CD14-positive monocyte (primary cell): ENCODE measurements at regions not wholly inside any gene's neighbourhood (a gene's known extent, or its start where the extent isn't known, plus 50 kb on each side); places are given as distances from the start of the nearest gene placed in this dataset.

Experiments
- DNase-seq, 3 donors: peaks; one replicate each; pipeline ENCODE4 v3.0.0-alpha.2; 2011 to 2022
- H2AFZ ChIP-seq: 2 replicates; pipeline ENCODE4 v1.6.0; 2012; ENCODE audit warnings: mild to moderate bottlenecking, low read depth, low read length, inconsistent platforms; ENCODE audit not compliant: insufficient read depth, poor library complexity, severe bottlenecking
- H3K27ac ChIP-seq, 2 donors: 1 replicate in 1 of 2; 2 replicates in 1 of 2; pipeline ENCODE4 v1.5.1; 2012 to 2013; ENCODE audit warnings: low read length in 2 of 2, control low read depth in 1 of 2, inconsistent platforms in 1 of 2, low read depth in 1 of 2, mild to moderate bottlenecking in 1 of 2
- H3K27me3 ChIP-seq, 2 donors: one replicate each; pipeline versions ENCODE4 v1.6.0 to v1.6.1; 2011 to 2013; ENCODE audit warnings: low read length in 2 of 2; ENCODE audit not compliant: control insufficient read depth in 2 of 2, insufficient read depth in 2 of 2
- H3K36me3 ChIP-seq, 2 donors: replicated peaks in 1 of 2; 1 replicate in 1 of 2; 2 replicates in 1 of 2; pipeline versions ENCODE4 v1.5.1 to v1.6.1; 2012 to 2013; ENCODE audit warnings: low read length in 2 of 2, control low read depth in 1 of 2, inconsistent platforms in 1 of 2, mild to moderate bottlenecking in 1 of 2; ENCODE audit not compliant: insufficient read depth in 2 of 2, control insufficient read depth in 1 of 2
- H3K4me1 ChIP-seq, 2 donors: 1 replicate in 1 of 2; 2 replicates in 1 of 2; pipeline versions ENCODE4 v1.5.1 to v1.6.1; 2012 to 2013; ENCODE audit warnings: low read length in 2 of 2, control low read depth in 1 of 2, inconsistent platforms in 1 of 2, mild to moderate bottlenecking in 1 of 2, moderate library complexity in 1 of 2; ENCODE audit not compliant: insufficient read depth in 2 of 2, control insufficient read depth in 1 of 2
- H3K4me2 ChIP-seq: replicated peaks from 2 replicates; pipeline ENCODE3; 2012; ENCODE audit warnings: low read length, moderate library complexity, mild to moderate bottlenecking; ENCODE audit not compliant: poor library complexity, severe bottlenecking; ENCODE audit errors: extremely low read depth
- H3K4me3 ChIP-seq, 3 experiments: fragments of 200-600 bp in 1 of 3; sonication (generic) in 1 of 3; replicated peaks in 1 of 3; 1 replicate in 2 of 3; 2 replicates in 1 of 3; pipeline ENCODE4 v1.5.1; 2011 to 2013; ENCODE audit warnings: low read length in 3 of 3, mild to moderate bottlenecking in 3 of 3, control low read depth in 2 of 3, low read depth in 2 of 3, inconsistent platforms in 1 of 3, moderate library complexity in 1 of 3
- H3K79me2 ChIP-seq: 2 replicates; pipeline ENCODE4 v1.6.0; 2012; ENCODE audit warnings: mild to moderate bottlenecking, control low read depth, inconsistent platforms, low read length, moderate library complexity; ENCODE audit not compliant: insufficient read depth
- H3K9ac ChIP-seq: 2 replicates; pipeline ENCODE4 v1.6.0; 2017; ENCODE audit warnings: low read length, mild to moderate bottlenecking; ENCODE audit not compliant: insufficient read depth, poor library complexity, severe bottlenecking
- H3K9me3 ChIP-seq, 2 donors: replicated peaks in 1 of 2; 1 replicate in 1 of 2; 2 replicates in 1 of 2; pipeline versions ENCODE4 v1.5.1 to v1.6.1; 2012 to 2013; ENCODE audit warnings: low read length in 2 of 2, control low read depth in 1 of 2; ENCODE audit not compliant: control insufficient read depth in 1 of 2, insufficient read depth in 1 of 2
- H4K20me1 ChIP-seq: 2 replicates; pipeline ENCODE4 v1.6.0; 2012; ENCODE audit warnings: mild to moderate bottlenecking, low read length, control low read depth, moderate library complexity; ENCODE audit not compliant: insufficient read depth
- H3K27ac Mint-ChIP-seq, 7 donors: one replicate each; pipeline ENCODE4 v1.8.0; 2020; ENCODE audit warnings: mild to moderate bottlenecking in 7 of 7, mixed read lengths in 7 of 7, moderate library complexity in 6 of 7, inconsistent platforms in 2 of 7
- H3K27me3 Mint-ChIP-seq, 3 donors: one replicate each; pipeline ENCODE4 v1.8.0; 2021 to 2022; ENCODE audit warnings: low read depth in 3 of 3, mild to moderate bottlenecking in 3 of 3, mixed read lengths in 3 of 3, moderate library complexity in 3 of 3, inconsistent platforms in 1 of 3
- H3K36me3 Mint-ChIP-seq, 2 donors: one replicate each; pipeline ENCODE4 v1.8.0; 2020; ENCODE audit warnings: mixed read lengths in 2 of 2, inconsistent platforms in 1 of 2, mild to moderate bottlenecking in 1 of 2
- H3K4me1 Mint-ChIP-seq: one replicate; pipeline ENCODE4 v1.8.0; 2020; ENCODE audit warnings: mild to moderate bottlenecking, mixed read lengths
- H3K4me3 Mint-ChIP-seq, 2 donors: one replicate each; pipeline ENCODE4 v1.8.0; 2020; ENCODE audit warnings: mild to moderate bottlenecking in 2 of 2, mixed read lengths in 2 of 2, moderate library complexity in 1 of 2
- H3K9me3 Mint-ChIP-seq, 7 donors: one replicate each; pipeline ENCODE4 v1.8.0; 2020 to 2022; ENCODE audit warnings: mixed read lengths in 7 of 7, mild to moderate bottlenecking in 6 of 7, moderate library complexity in 6 of 7, inconsistent platforms in 2 of 7
- CTCF ChIP-seq: fragments of 200-600 bp; IDR thresholded peaks from one replicate; pipeline ENCODE4 v1.8.0; 2022; ENCODE audit warnings: antibody characterized with exemption, mild to moderate bottlenecking
- WGBS: methylation state at CpG from one replicate; pipeline ENCODE4 v1.1.5; 2013; ENCODE audit warnings: missing lambda C conversion rate; ENCODE audit not compliant: insufficient coverage; 5-methylcytosine and 5-hydroxymethylcytosine counted together
- intact Hi-C, 2 donors: fragments of 100-400 bp; cut with micrococcal nuclease; formaldehyde crosslinking; loops; one replicate each; pipeline versions ENCODE4 v1.15.0 to v1.15.1; 2023

GRCh38 chr5:2391566-2391965, 359.9 kb downstream of the IRX2 start:
- no peaks in the 10 kb centered on the region for H3K36me3 Mint-ChIP-seq
- intact Hi-C loops: no loop called here
- peaks cover 0 to 8% (median 7%) of the 10 kb centered on the region in 7 donors for H3K9me3 Mint-ChIP-seq
- peaks cover 0 to 2% (median 0%) of the 10 kb centered on the region in 3 donors for H3K27me3 Mint-ChIP-seq
- Histone ChIP-seq H3K4me1 (no peaks in the 10 kb centered on the region), H3K36me3 (no peaks in the 10 kb centered on the region), H3K27ac (no peak overlapping the region), H3K79me2 (no peaks in the 10 kb centered on the region), H4K20me1 (no peaks in the 10 kb centered on the region), H3K27me3 (no peaks in the 10 kb centered on the region), H3K9ac (no peak overlapping the region), H3K9me3 (no peaks in the 10 kb centered on the region), H2AFZ (no peak overlapping the region), H3K4me3 (no peak overlapping the region), H3K4me2 (no peak overlapping the region)
- no peak overlapping the region for H3K27ac Mint-ChIP-seq
- H3K4me1 Mint-ChIP-seq: no peaks in the 10 kb centered on the region
- TF ChIP-seq CTCF: no peak
- no peak for DNase-seq
- WGBS: 90% methylated on average over 10 of the region's 10 CpGs
- H3K4me3 Mint-ChIP-seq: no peak overlapping the region

GRCh38 chr5:2391021-2391420, 360.5 kb downstream of the IRX2 start:
- H3K27ac Mint-ChIP-seq: no peak overlapping the region
- no peaks in the 10 kb centered on the region for H3K36me3 ChIP-seq
- no peak overlapping the region for H3K4me3 ChIP-seq
- no peaks in the 10 kb centered on the region for H3K9me3 ChIP-seq
- no peak overlapping the region for H3K27ac ChIP-seq
- H3K4me2 ChIP-seq: no peak overlapping the region
- no peak for TF ChIP-seq CTCF
- DNase-seq: no peak
- intact Hi-C loops: no loop called here
- no peak overlapping the region for H3K9ac ChIP-seq
- no peak overlapping the region for H3K4me3 Mint-ChIP-seq
- no peak overlapping the region for H2AFZ ChIP-seq
- H3K36me3 Mint-ChIP-seq: no peaks in the 10 kb centered on the region
- peaks cover 0 to 8% (median 7%) of the 10 kb centered on the region in 7 donors for H3K9me3 Mint-ChIP-seq
- no peaks in the 10 kb centered on the region for H3K79me2 ChIP-seq
- WGBS: 93% methylated on average over 7 of the region's 10 CpGs
- H3K4me1 Mint-ChIP-seq: no peaks in the 10 kb centered on the region
- H3K4me1 ChIP-seq: no peaks in the 10 kb centered on the region
- H3K27me3 ChIP-seq: no peaks in the 10 kb centered on the region
- H4K20me1 ChIP-seq: no peaks in the 10 kb centered on the region
- peaks cover 0 to 2% (median 0%) of the 10 kb centered on the region in 3 donors for H3K27me3 Mint-ChIP-seq
